22Rv1 (cell line): ENCODE measurements at regions not wholly inside any gene's neighbourhood (a gene's known extent, or its start where the extent isn't known, plus 50 kb on each side); places are given as distances from the start of the nearest gene placed in this dataset.

ENCODE experiments used
- ZFX ChIP-seq: fragments of 450-650 bp; IDR thresholded peaks from 2 replicates; pipeline ENCODE4 v1.6.1; 2017; ENCODE audit warnings: antibody characterized with exemption, borderline replicate concordance
- TF ChIP-seq, protein P1 (sequence below): fragments of 450-650 bp; IDR thresholded peaks from 2 replicates; pipeline ENCODE4 v1.5.1; 2017; ENCODE audit warnings: mild to moderate bottlenecking

DNA sequence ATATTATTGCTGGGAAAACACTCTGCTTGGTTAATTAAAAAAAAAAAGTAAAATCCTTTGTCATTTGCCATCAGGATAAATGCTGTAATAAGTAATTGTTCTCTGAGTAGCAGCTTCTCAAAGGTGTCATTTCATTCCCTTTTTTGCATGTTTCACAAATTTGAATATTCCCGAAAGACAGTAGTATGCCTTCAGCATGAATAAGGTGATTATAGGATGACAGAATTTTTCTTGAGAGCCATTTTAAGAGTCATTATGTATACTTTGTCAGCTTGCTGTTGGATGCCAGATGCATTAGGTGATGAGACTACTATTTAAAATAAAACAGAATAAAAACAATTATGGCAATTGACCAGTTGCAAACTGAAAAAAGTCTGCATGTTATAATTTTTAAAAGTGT is 200.7 kb downstream of the HDGFL1 start:
- TF ChIP-seq, protein P1, sequence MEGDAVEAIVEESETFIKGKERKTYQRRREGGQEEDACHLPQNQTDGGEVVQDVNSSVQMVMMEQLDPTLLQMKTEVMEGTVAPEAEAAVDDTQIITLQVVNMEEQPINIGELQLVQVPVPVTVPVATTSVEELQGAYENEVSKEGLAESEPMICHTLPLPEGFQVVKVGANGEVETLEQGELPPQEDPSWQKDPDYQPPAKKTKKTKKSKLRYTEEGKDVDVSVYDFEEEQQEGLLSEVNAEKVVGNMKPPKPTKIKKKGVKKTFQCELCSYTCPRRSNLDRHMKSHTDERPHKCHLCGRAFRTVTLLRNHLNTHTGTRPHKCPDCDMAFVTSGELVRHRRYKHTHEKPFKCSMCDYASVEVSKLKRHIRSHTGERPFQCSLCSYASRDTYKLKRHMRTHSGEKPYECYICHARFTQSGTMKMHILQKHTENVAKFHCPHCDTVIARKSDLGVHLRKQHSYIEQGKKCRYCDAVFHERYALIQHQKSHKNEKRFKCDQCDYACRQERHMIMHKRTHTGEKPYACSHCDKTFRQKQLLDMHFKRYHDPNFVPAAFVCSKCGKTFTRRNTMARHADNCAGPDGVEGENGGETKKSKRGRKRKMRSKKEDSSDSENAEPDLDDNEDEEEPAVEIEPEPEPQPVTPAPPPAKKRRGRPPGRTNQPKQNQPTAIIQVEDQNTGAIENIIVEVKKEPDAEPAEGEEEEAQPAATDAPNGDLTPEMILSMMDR: no peak
- no peak for TF ChIP-seq ZFX
